Vagina (tissue), 2 donors: ENCODE measurements at regions not wholly inside any gene's neighbourhood (a gene's known extent, or its start where the extent isn't known, plus 50 kb on each side); places are given as distances from the start of the nearest gene placed in this dataset.

Experiments
- DNase-seq, 2 donors: peaks; one replicate each; pipeline ENCODE4 v3.0.0-alpha.2; 2017; ENCODE audit errors: extremely low spot score in 2 of 2
- H3K27ac ChIP-seq: fragments of 200-600 bp; sonication (generic); one replicate; pipeline ENCODE4 v1.5.1; 2019
- H3K27me3 ChIP-seq: fragments of 200-600 bp; sonication (generic); one replicate; pipeline ENCODE4 v1.5.1; 2019
- H3K36me3 ChIP-seq, 2 donors: fragments of 200-600 bp; sonication (generic); one replicate each; pipeline ENCODE4 v1.5.1; 2017 to 2019
- H3K4me1 ChIP-seq: fragments of 200-600 bp; sonication (generic); one replicate; pipeline ENCODE4 v1.5.1; 2019
- H3K4me3 ChIP-seq, 2 donors: fragments of 200-600 bp; sonication (generic); 1 replicate in 1 of 2; 2 replicates in 1 of 2; pipeline ENCODE4 v1.5.1; 2016 to 2019
- H3K9me3 ChIP-seq: fragments of 200-600 bp; sonication (generic); one replicate; pipeline ENCODE4 v1.5.1; 2019
- POLR2A ChIP-seq, 2 donors: fragments of 450-650 bp; IDR thresholded peaks; one replicate each; pipeline ENCODE4 v1.6.1; 2017; ENCODE audit warnings: antibody characterized with exemption in 2 of 2, mild to moderate bottlenecking in 2 of 2, moderate library complexity in 2 of 2
- POLR2AphosphoS5 ChIP-seq, 2 donors: sonication (generic); formaldehyde crosslinking; IDR thresholded peaks; one replicate each; pipeline ENCODE4 v1.9.0; 2017; ENCODE audit warnings: antibody characterized with exemption in 2 of 2, mild to moderate bottlenecking in 2 of 2, low read depth in 1 of 2; ENCODE audit not compliant: insufficient read depth in 1 of 2
- intact Hi-C: fragments of 100-400 bp; cut with DNase I; formaldehyde crosslinking; loops from one replicate; pipeline ENCODE4 v1.15.1; 2023
- TF ChIP-seq, protein P1 (sequence below), 3 experiments: fragments of 450-650 bp in 2 of 3; fragments of 200-600 bp in 1 of 3; sonication (generic) in 1 of 3; IDR thresholded peaks; one replicate each; pipeline ENCODE4 v1.5.1; 2017 to 2019; ENCODE audit warnings: antibody characterized with exemption in 3 of 3, mild to moderate bottlenecking in 2 of 3, moderate library complexity in 2 of 3

- no peaks in the 10 kb centered on the region for H3K9me3 ChIP-seq
- H3K27ac ChIP-seq, result no peak overlapping the region
- no peaks in the 10 kb centered on the region for H3K36me3 ChIP-seq
- no peak for DNase-seq
- intact Hi-C loops, result no loop called here
- no peaks in the 10 kb centered on the region for H3K4me1 ChIP-seq
- no peaks in the 10 kb centered on the region for H3K27me3 ChIP-seq
- H3K4me3 ChIP-seq, result no peak overlapping the region
- TF ChIP-seq POLR2A (IDR thresholded peaks at IDR 0.05), result no peak
- TF ChIP-seq, protein P1, sequence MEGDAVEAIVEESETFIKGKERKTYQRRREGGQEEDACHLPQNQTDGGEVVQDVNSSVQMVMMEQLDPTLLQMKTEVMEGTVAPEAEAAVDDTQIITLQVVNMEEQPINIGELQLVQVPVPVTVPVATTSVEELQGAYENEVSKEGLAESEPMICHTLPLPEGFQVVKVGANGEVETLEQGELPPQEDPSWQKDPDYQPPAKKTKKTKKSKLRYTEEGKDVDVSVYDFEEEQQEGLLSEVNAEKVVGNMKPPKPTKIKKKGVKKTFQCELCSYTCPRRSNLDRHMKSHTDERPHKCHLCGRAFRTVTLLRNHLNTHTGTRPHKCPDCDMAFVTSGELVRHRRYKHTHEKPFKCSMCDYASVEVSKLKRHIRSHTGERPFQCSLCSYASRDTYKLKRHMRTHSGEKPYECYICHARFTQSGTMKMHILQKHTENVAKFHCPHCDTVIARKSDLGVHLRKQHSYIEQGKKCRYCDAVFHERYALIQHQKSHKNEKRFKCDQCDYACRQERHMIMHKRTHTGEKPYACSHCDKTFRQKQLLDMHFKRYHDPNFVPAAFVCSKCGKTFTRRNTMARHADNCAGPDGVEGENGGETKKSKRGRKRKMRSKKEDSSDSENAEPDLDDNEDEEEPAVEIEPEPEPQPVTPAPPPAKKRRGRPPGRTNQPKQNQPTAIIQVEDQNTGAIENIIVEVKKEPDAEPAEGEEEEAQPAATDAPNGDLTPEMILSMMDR (IDR thresholded peaks at IDR 0.05), result no peak
- TF ChIP-seq POLR2AphosphoS5 (IDR thresholded peaks at IDR 0.05; ENCODE audit: insufficient read depth in 1 of 2, low read depth in 1 of 2), result no peak
These were observed 70.0 kb upstream of the TSPAN5 start for GRCh38 chr4:98728433-98728832.

DNA sequence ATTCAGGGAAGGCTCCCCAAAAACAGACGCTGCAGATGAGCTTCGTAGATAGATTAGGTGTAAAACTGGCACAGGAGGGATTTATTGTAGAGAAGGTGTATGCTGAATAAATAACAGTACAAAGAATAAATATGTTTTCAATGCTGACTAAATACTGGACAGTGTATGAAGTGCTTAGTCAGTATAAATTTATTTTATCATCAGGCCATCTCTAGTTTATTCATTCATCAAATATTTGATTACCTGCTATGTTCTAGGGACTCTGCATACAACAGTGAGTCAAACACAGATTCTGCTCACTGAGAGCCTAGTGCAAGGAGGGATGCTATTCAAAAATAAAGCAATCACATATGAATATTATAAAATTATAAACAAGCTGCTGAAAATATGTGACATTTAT is 63.6 kb upstream of the TSPAN5 start:
- DNase-seq, result no peak
- Histone ChIP-seq H3K9me3 (no peaks in the 10 kb centered on the region), H3K27me3 (no peaks in the 10 kb centered on the region), H3K4me3 (no peak overlapping the region), H3K36me3 (no peaks in the 10 kb centered on the region), H3K4me1 (no peaks in the 10 kb centered on the region), H3K27ac (no peak overlapping the region)
- TF ChIP-seq POLR2AphosphoS5 (IDR thresholded peaks at IDR 0.05; ENCODE audit: insufficient read depth in 1 of 2, low read depth in 1 of 2) (no peak), POLR2A (IDR thresholded peaks at IDR 0.05) (no peak)
- TF ChIP-seq, protein P1 (IDR thresholded peaks at IDR 0.05), result no peak
- intact Hi-C loops, result no loop called here

GRCh38 chr4:98720871-98721480 is 62.6 kb upstream of the TSPAN5 start:
- Histone ChIP-seq H3K36me3 (no peaks in the 10 kb centered on the region), H3K4me3 (no peak overlapping the region), H3K27ac (no peak overlapping the region), H3K27me3 (no peaks in the 10 kb centered on the region), H3K4me1 (no peaks in the 10 kb centered on the region), H3K9me3 (no peaks in the 10 kb centered on the region)
- TF ChIP-seq POLR2A (IDR thresholded peaks at IDR 0.05) (no peak), POLR2AphosphoS5 (IDR thresholded peaks at IDR 0.05; ENCODE audit: insufficient read depth in 1 of 2, low read depth in 1 of 2) (no peak)
- TF ChIP-seq, protein P1 (IDR thresholded peaks at IDR 0.05), result no peak
- no peak for DNase-seq
- intact Hi-C loops, result no loop called here

DNA sequence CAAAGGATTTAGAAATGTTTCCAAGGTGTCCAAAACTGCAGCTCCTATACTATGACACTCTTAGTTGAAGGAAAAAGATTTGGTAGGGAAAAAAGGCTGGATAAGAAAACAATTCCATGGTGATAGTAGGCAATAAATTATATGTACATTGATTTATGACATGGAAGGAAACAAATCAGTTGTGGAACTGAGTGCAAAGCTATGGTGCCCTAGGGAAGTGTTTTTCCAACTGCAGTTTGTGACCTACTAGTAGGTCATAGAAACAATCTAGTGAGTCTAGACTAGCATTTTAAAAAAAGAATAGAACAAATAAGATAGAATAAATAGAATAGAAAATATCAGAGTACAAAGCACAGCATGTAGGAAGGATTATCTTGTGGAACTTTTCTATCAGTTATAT is 58.4 kb upstream of the TSPAN5 start:
- no peaks in the 10 kb centered on the region for H3K27me3 ChIP-seq
- H3K9me3 ChIP-seq, result no peaks in the 10 kb centered on the region
- H3K27ac ChIP-seq, result no peak overlapping the region
- H3K4me1 ChIP-seq, result no peaks in the 10 kb centered on the region
- DNase-seq, result no peak
- H3K36me3 ChIP-seq, result no peaks in the 10 kb centered on the region
- intact Hi-C loops, result no loop called here
- H3K4me3 ChIP-seq, result no peak overlapping the region
- no peak for TF ChIP-seq POLR2A (IDR thresholded peaks at IDR 0.05)
- no peak for TF ChIP-seq POLR2AphosphoS5 (IDR thresholded peaks at IDR 0.05; ENCODE audit: insufficient read depth in 1 of 2, low read depth in 1 of 2)
- TF ChIP-seq, protein P1 (IDR thresholded peaks at IDR 0.05), result no peak

- H3K27ac ChIP-seq, result no peak overlapping the region
- DNase-seq, result no peak
- H3K4me3 ChIP-seq, result no peak overlapping the region
- TF ChIP-seq, protein P1 (IDR thresholded peaks at IDR 0.05), result no peak
- TF ChIP-seq POLR2A (IDR thresholded peaks at IDR 0.05), result no peak
- intact Hi-C loops, result no loop called here
- H3K36me3 ChIP-seq, result no peaks in the 10 kb centered on the region
- H3K27me3 ChIP-seq, result no peaks in the 10 kb centered on the region
- H3K9me3 ChIP-seq, result no peaks in the 10 kb centered on the region
- H3K4me1 ChIP-seq, result no peaks in the 10 kb centered on the region
These were observed 54.2 kb upstream of the TSPAN5 start for GRCh38 chr4:98712607-98713006.
